AG04449 (cell line): ENCODE measurements at regions not wholly inside any gene's neighbourhood (a gene's known extent, or its start where the extent isn't known, plus 50 kb on each side); places are given as distances from the start of the nearest gene placed in this dataset.
"Not testable (repeated sequence)": the region's sequence is repeated elsewhere in the genome, so short reads cannot be mapped to it uniquely, and the experiment has no call there.

ENCODE experiments used
- CTCF ChIA-PET: fragments of 350-600 bp; formaldehyde crosslinking; extraction: SDS; loops from one replicate; lab custom pipeline; 2021; ENCODE audit warnings: antibody characterized with exemption; lab: Yijun Ruan, JAX
- POLR2A ChIA-PET: fragments of 400-600, 350-600 bp; formaldehyde crosslinking; extraction: SDS; loops from one replicate; lab custom pipeline; 2020; ENCODE audit warnings: antibody characterized with exemption, inconsistent platforms; lab: Yijun Ruan, JAX
- DNase-seq: peaks from one replicate; pipeline ENCODE4 v3.0.0-alpha.2; 2010; ENCODE audit warnings: low read depth, low spot score
- H3K4me3 ChIP-seq: 2 replicates; pipeline ENCODE4 v1.5.1; 2011; ENCODE audit warnings: low read depth, mild to moderate bottlenecking, control low read depth, low read length
- TF ChIP-seq, protein P1 (sequence below): IDR thresholded peaks from one replicate; pipeline ENCODE4 v1.5.1; 2011; ENCODE audit warnings: mild to moderate bottlenecking, moderate library complexity, low read length, control low read depth, inconsistent platforms; ENCODE audit not compliant: insufficient read depth; ENCODE audit errors: missing control alignments

GRCh38 chr4:38333219-38333618 is 330.8 kb upstream of the KLF3 start:
- H3K4me3 ChIP-seq = no peak overlapping the region
- no peak for DNase-seq
- ChIA-PET CTCF (no interaction called here), POLR2A (no interaction called here)
- TF ChIP-seq, protein P1, sequence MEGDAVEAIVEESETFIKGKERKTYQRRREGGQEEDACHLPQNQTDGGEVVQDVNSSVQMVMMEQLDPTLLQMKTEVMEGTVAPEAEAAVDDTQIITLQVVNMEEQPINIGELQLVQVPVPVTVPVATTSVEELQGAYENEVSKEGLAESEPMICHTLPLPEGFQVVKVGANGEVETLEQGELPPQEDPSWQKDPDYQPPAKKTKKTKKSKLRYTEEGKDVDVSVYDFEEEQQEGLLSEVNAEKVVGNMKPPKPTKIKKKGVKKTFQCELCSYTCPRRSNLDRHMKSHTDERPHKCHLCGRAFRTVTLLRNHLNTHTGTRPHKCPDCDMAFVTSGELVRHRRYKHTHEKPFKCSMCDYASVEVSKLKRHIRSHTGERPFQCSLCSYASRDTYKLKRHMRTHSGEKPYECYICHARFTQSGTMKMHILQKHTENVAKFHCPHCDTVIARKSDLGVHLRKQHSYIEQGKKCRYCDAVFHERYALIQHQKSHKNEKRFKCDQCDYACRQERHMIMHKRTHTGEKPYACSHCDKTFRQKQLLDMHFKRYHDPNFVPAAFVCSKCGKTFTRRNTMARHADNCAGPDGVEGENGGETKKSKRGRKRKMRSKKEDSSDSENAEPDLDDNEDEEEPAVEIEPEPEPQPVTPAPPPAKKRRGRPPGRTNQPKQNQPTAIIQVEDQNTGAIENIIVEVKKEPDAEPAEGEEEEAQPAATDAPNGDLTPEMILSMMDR = no peak

DNA sequence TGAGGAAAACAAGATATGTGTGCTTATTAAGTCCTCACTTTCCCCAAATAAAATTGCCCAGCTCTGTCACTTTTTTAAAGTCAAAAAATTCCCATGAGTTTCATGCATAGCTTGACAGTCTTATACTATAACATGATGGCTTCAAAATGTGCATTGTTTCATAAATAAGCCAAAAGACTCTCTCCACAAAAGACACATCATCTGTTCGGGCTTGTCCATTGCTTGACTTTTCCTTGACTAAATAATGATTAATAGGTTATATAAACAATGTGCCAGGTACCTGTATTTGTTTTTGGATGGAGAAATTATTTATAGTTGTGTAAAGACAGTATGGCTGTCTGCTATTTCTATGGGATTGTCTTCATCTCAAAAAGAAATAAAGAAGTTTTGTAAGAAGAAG is 329.2 kb upstream of the KLF3 start:
- CTCF ChIA-PET = interaction anchor here (1.0 to 1.6 kb wide), 3 partner anchors 9 to 16 kb away, joined by 3 to 7 read pairs (median 6); no protein-coding TSS in a partner anchor
- POLR2A ChIA-PET = no interaction called here
- no peak overlapping the region for H3K4me3 ChIP-seq
- DNase-seq = no peak
- TF ChIP-seq, protein P1 = no peak

DNA sequence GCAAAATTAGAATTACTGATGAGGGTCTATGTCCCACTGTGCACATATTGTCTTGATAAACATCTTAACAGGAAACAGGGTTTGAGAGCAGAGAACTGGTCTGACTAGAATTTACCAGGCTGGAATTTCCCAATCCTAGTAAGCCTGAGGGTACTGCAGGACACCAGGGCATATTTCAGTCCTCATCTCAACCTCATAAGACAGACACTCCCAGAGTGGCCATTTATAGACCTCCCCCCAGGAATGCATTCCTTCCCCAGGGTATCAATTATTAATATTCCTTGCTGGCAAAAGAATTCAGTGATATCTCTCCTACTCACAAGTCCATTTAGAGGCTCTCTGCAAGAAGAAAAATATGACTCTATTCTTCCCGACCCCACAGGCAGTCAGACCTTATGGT is 325.1 kb upstream of the KLF3 start:
- DNase-seq, POLR2A ChIA-PET: not testable (repeated sequence)

GRCh38 chr4:38343608-38344007 is 320.4 kb upstream of the KLF3 start:
- CTCF ChIA-PET = interaction anchor here (1.8 kb wide), 1 partner anchor 23 kb away, joined by 5 read pairs; no protein-coding TSS in a partner anchor
- DNase-seq = no peak
- H3K4me3 ChIP-seq = no peak overlapping the region
- TF ChIP-seq, protein P1 = no peak
- POLR2A ChIA-PET = no interaction called here

More for the DNA sequence above, 325.1 kb upstream of the KLF3 start:
- H3K4me3 ChIP-seq, CTCF ChIA-PET: not testable (repeated sequence)

DNA sequence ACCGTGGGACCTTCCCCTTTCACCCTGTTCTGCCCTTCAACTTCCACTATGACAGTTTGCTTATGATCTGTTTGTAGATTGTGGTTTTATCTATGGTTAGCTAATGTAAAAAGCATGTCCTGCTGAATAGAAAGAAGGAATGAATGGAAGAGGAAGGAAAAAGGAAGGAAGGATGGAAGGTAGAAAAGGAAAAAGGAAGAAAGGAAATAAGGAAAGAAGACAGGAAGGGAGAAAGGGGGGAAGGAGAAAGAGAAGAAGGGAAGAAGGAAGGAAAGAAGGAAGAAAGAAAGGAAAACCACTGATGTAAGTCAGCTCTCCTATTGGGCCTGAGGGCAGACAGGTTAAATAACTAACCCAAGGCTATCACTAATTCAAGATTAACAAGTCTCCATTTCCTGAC is 319.1 kb upstream of the KLF3 start:
- no peak overlapping the region for H3K4me3 ChIP-seq
- ChIA-PET CTCF (interaction anchor here (1.8 kb wide), 1 partner anchor 25 kb away, joined by 5 read pairs; no protein-coding TSS in a partner anchor), POLR2A (no interaction called here)
- TF ChIP-seq, protein P1 = no peak
- DNase-seq = no peak

DNA sequence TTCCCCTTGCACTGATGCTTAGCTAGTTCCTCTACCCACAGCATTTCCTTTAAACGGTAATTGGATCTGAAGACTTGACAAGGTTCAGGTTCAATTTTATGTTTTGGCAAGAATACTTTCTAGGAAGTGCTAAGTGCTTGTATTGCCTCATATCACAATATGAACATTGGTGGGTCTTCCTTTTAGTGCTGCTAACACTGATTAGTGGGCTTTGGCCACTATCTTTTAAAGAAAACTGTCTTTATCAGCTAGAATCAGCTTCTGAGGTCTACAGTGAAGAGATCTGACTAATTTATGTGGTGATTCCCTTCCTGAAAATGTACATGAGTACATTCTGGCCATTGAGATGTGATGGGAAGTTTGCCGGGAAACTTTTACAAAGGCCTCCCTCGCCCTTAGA is 316.7 kb upstream of the KLF3 start:
- POLR2A ChIA-PET = no interaction called here

DNA sequence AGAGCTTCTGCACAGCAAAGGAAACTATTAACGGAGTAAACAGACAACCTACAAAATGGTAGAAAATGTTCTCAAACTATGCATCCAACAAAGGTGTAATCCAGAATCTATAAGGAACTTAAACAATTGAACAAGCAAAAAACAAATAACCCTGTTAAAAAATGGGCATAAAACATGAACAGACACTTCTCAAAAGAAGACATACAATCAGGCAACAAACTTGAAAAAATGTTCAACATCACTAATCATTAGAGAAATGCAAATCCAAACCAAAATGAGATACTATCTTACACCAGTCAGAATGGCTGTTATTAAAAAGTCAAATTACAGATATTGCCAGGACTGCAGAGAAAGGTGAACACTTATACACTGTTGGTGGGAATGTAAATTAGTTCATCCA is 309.6 kb upstream of the KLF3 start:
- TF ChIP-seq, protein P1 = no peak
- ChIA-PET CTCF (no interaction called here), POLR2A (no interaction called here)
- H3K4me3 ChIP-seq = no peak overlapping the region
- DNase-seq = no peak

More for the DNA sequence above, 316.7 kb upstream of the KLF3 start:
- CTCF ChIA-PET = interaction anchor here (1.2 kb wide), 1 partner anchor 27 kb away, joined by 3 read pairs; no protein-coding TSS in a partner anchor
- no peak for DNase-seq
- TF ChIP-seq, protein P1 = no peak
- H3K4me3 ChIP-seq = no peak overlapping the region
